ENCODE measurements at regions not wholly inside any gene's neighbourhood (a gene's known extent, or its start where the extent isn't known, plus 50 kb on each side); places are given as distances from the start of the nearest gene placed in this dataset.

- TF ChIP-seq, protein P1, sequence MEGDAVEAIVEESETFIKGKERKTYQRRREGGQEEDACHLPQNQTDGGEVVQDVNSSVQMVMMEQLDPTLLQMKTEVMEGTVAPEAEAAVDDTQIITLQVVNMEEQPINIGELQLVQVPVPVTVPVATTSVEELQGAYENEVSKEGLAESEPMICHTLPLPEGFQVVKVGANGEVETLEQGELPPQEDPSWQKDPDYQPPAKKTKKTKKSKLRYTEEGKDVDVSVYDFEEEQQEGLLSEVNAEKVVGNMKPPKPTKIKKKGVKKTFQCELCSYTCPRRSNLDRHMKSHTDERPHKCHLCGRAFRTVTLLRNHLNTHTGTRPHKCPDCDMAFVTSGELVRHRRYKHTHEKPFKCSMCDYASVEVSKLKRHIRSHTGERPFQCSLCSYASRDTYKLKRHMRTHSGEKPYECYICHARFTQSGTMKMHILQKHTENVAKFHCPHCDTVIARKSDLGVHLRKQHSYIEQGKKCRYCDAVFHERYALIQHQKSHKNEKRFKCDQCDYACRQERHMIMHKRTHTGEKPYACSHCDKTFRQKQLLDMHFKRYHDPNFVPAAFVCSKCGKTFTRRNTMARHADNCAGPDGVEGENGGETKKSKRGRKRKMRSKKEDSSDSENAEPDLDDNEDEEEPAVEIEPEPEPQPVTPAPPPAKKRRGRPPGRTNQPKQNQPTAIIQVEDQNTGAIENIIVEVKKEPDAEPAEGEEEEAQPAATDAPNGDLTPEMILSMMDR (IDR thresholded peaks at IDR 0.05), result no peak
- no peak for TF ChIP-seq POLR2A (IDR thresholded peaks at IDR 0.05)
- ATAC-seq (peak in 1 of 4 donors; percentile 29), DNase-seq (no peak)
- no peak overlapping the region for H3K4me3 ChIP-seq
- 67% methylated on average over 3 of the region's 18 CpGs for WGBS (ENCODE audit: insufficient coverage, low coverage, low lambda C conversion rate, missing lambda C conversion rate)
- no peaks in the 10 kb centered on the region for H3K27me3 ChIP-seq
- H3K9me3 ChIP-seq, result no peaks in the 10 kb centered on the region
- no peaks in the 10 kb centered on the region for H3K4me1 ChIP-seq
- H3K27ac ChIP-seq, result no peak overlapping the region
- no peaks in the 10 kb centered on the region for H3K36me3 ChIP-seq
- intact Hi-C loops (cut with DNase I), result no loop called here
Observed at GRCh38 chr6:167588920-167589614, 237.6 kb upstream of the AFDN start.

- H3K27ac ChIP-seq, result no peak overlapping the region
- H3K36me3 ChIP-seq, result no peaks in the 10 kb centered on the region
- H3K4me3 ChIP-seq, result no peak overlapping the region
- H3K27me3 ChIP-seq, result no peaks in the 10 kb centered on the region
- WGBS (ENCODE audit: insufficient coverage, low coverage, low lambda C conversion rate, missing lambda C conversion rate), result 58% methylated on average over 2 of the region's 10 CpGs
- ATAC-seq (no peak), DNase-seq (no peak)
- H3K4me1 ChIP-seq, result no peaks in the 10 kb centered on the region
- intact Hi-C loops (cut with DNase I), result no loop called here
- TF ChIP-seq, protein P1 (IDR thresholded peaks at IDR 0.05), result no peak
- no peak for TF ChIP-seq POLR2A (IDR thresholded peaks at IDR 0.05)
- no peaks in the 10 kb centered on the region for H3K9me3 ChIP-seq
Observed at GRCh38 chr6:167589615-167589940, 237.1 kb upstream of the AFDN start.

- DNase-seq (no peak), ATAC-seq (peak in 1 of 4 donors; percentile 32)
- H3K27ac ChIP-seq, result no peak overlapping the region
- no peaks in the 10 kb centered on the region for H3K4me1 ChIP-seq
- no peaks in the 10 kb centered on the region for H3K36me3 ChIP-seq
- TF ChIP-seq, protein P1 (IDR thresholded peaks at IDR 0.05), result no peak
- TF ChIP-seq POLR2A (IDR thresholded peaks at IDR 0.05), result no peak
- WGBS (ENCODE audit: insufficient coverage, low coverage, low lambda C conversion rate, missing lambda C conversion rate), result 86% methylated on average over 3 of the region's 3 CpGs
- no peaks in the 10 kb centered on the region for H3K27me3 ChIP-seq
- H3K9me3 ChIP-seq, result no peaks in the 10 kb centered on the region
- no peak overlapping the region for H3K4me3 ChIP-seq
- intact Hi-C loops (cut with DNase I), result no loop called here
Observed at GRCh38 chr6:167590193-167590592, 236.5 kb upstream of the AFDN start.

Data from right lobe of liver (tissue), 6 donors.